ENCODE measurements at regions not wholly inside any gene's neighbourhood (a gene's known extent, or its start where the extent isn't known, plus 50 kb on each side); places are given as distances from the start of the nearest gene placed in this dataset.

DNA sequence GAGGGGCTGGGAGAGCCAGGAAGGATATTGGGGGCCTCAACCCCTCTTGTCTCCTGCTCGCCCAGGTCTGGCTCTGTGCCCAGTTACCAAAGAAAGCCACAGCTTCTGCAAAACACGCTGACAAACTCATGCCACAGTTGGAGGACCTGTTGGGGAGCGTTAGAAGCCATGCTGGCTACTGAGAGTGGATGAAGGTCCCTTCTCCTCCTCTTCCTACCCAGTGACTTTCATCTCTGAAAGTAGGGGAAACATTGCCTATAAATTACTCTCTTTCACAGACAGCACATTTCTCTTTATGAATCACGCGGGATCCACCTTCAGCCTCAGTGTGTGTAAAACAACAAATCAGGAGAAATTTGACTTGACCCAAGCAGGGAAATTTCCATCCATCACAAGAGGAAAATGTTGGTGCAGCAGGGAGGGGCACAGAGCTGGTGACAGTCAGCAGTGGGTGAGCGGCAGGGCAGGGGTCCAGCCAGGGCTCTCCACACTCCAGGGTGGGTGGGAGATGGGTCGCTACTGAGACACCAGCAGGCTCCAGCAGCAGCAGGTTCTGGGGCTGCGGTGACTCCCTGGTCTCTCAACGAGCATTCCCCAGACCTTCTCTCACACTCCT lies 181.9 kb downstream of the FGF18 start:
- TF ChIP-seq CTCF (conservative IDR thresholded peaks at IDR 0.05; ENCODE audit: low read length) = no peak
- TF ChIP-seq EZH2phosphoT487 (IDR thresholded peaks at IDR 0.05; ENCODE audit: borderline replicate concordance, low read depth, low read length) = no peak

All from OCI-LY7 (cell line).